ENCODE measurements at regions not wholly inside any gene's neighbourhood (a gene's known extent, or its start where the extent isn't known, plus 50 kb on each side); places are given as distances from the start of the nearest gene placed in this dataset.
A peak's percentile ranks its signal among the peaks of the same experiment; 100 is the strongest.

GRCh38 chr6:232982-233640 is 59.2 kb upstream of the DUSP22 start:
- no peak overlapping the region for H3K4me3 ChIP-seq (ENCODE audit: low read length in 3 of 3)
- no peak overlapping the region for H3K27ac ChIP-seq (ENCODE audit: low read depth, low read length)
- H3K4me1 ChIP-seq (ENCODE audit: control insufficient read depth in 3 of 3, insufficient read depth in 3 of 3, low read length in 3 of 3) = no peaks in the 10 kb centered on the region

DNA sequence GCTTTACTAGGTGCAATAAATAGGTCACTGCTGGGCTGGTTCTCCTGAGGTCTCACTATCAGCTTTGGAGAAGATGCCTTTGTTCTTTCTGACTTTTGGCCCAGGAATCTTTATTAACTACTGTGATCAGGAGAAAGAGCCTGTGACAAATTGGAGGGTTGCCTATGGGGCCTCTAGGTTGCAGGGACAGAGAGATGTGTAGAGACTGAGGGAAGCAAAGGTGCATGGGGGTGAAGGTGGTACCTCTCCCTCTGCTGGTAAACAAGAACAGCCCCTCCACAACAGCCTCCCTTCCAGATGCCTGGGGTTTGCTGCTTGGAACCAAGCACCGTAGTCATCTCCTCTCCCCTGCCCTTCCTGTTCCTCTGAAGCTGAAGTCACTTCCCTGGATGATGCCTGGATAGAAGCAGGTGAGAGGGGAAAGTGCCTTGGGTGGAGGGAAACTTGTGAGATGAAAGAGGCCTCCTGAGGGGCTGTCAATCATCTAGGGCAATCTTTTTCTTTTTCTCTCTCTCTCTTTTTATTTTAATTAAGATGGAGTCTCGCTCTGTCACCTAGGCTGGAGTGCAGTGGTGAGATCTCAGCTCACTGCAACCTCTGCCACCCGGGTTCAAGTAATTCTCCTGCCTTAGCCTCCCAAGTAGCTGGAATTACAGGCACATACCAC is 57.4 kb upstream of the DUSP22 start:
- H3K4me1 ChIP-seq (ENCODE audit: control insufficient read depth in 3 of 3, insufficient read depth in 3 of 3, low read length in 3 of 3) = no peaks in the 10 kb centered on the region
- no peak overlapping the region for H3K9ac ChIP-seq (ENCODE audit: low read depth in 1 of 3, low read length in 3 of 3)
- H3K4me3 ChIP-seq (ENCODE audit: low read length in 3 of 3) = no peak overlapping the region
- H3K27ac ChIP-seq (ENCODE audit: low read depth, low read length) = no peak overlapping the region
- H3K36me3 ChIP-seq (ENCODE audit: control insufficient read depth in 3 of 3, insufficient read depth in 3 of 3, low read length in 3 of 3) = no peaks in the 10 kb centered on the region
- H3K27me3 ChIP-seq (ENCODE audit: control insufficient read depth in 3 of 3, insufficient read depth in 3 of 3, low read length in 3 of 3) = no peaks in the 10 kb centered on the region
- no peaks in the 10 kb centered on the region for H3K9me3 ChIP-seq (ENCODE audit: control insufficient read depth in 3 of 3, low read length in 3 of 3)

More at GRCh38 chr6:232982-233640, 59.2 kb upstream of the DUSP22 start:
- Histone ChIP-seq H3K9me3 (ENCODE audit: control insufficient read depth in 3 of 3, low read length in 3 of 3) (no peaks in the 10 kb centered on the region), H3K9ac (ENCODE audit: low read depth in 1 of 3, low read length in 3 of 3) (no peak overlapping the region), H3K27me3 (ENCODE audit: control insufficient read depth in 3 of 3, insufficient read depth in 3 of 3, low read length in 3 of 3) (no peaks in the 10 kb centered on the region), H3K36me3 (ENCODE audit: control insufficient read depth in 3 of 3, insufficient read depth in 3 of 3, low read length in 3 of 3) (no peaks in the 10 kb centered on the region)

DNA sequence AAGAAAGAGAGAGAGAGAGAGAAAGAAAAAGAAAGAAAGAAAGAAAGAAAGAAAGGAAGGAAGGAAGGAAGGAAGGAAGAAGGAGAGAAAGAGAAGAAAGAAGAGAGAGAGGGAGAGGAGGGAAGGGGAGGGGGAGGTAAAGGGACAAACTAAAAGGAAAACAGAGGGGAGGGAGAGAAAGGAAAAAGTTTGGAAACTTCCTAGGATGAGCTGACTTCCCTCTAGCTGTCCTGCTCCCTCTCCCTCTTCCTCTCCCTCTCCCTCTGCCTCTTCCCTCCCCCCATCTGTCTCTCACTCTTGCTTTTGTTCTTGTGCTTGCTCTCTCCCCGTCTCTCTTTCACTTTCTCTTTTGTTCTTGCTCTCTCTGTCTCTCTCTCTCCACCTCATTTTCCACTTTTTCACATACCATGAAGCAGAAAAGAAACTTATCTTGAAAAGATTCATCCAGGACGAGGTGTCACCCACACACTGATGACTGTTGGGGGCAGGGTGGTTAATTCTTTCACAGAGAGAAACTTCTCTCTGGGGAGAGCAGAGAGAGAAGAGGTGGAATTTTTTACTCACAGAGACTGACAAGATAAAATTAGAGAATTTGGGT is 56.4 kb upstream of the DUSP22 start:
- Histone ChIP-seq H3K4me1 (ENCODE audit: control insufficient read depth in 3 of 3, insufficient read depth in 3 of 3, low read length in 3 of 3) (no peaks in the 10 kb centered on the region), H3K4me3 (ENCODE audit: low read length in 3 of 3) (peak overlapping the region; percentile 12 to 66 (median 45)), H3K27ac (ENCODE audit: low read depth, low read length) (peak overlapping the region; percentile 52), H3K9me3 (ENCODE audit: control insufficient read depth in 3 of 3, low read length in 3 of 3) (no peaks in the 10 kb centered on the region), H3K9ac (ENCODE audit: low read depth in 1 of 3, low read length in 3 of 3) (peak overlapping the region in 2 of 3 donors; percentile 33 to 40), H3K27me3 (ENCODE audit: control insufficient read depth in 3 of 3, insufficient read depth in 3 of 3, low read length in 3 of 3) (no peaks in the 10 kb centered on the region), H3K36me3 (ENCODE audit: control insufficient read depth in 3 of 3, insufficient read depth in 3 of 3, low read length in 3 of 3) (no peaks in the 10 kb centered on the region)

DNA sequence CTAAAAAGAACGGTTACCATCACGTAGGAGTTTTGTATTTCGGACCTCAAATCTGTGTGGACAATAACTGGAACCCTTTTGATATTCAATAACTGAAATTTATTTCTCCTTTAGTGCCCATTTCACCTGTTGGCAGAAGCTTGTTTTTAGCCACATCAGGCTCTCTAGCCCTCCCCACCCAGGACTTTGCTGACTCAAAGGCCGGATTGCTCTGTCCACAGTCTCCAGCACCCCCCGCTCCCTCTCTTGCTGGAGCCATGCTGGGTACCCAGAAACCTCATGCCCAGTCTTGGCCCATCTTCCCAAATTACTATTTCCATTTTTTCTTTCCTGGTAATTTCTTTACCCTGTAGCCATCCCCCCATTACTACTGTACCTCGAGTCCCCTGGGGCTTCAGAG is 55.8 kb upstream of the DUSP22 start:
- Histone ChIP-seq H3K4me1 (ENCODE audit: control insufficient read depth in 3 of 3, insufficient read depth in 3 of 3, low read length in 3 of 3) (no peaks in the 10 kb centered on the region), H3K27ac (ENCODE audit: low read depth, low read length) (peak overlapping the region; percentile 52), H3K9me3 (ENCODE audit: control insufficient read depth in 3 of 3, low read length in 3 of 3) (no peaks in the 10 kb centered on the region), H3K27me3 (ENCODE audit: control insufficient read depth in 3 of 3, insufficient read depth in 3 of 3, low read length in 3 of 3) (peaks cover 0 to 5% (median 0%) of the 10 kb centered on the region in 3 donors), H3K9ac (ENCODE audit: low read depth in 1 of 3, low read length in 3 of 3) (no peak overlapping the region), H3K36me3 (ENCODE audit: control insufficient read depth in 3 of 3, insufficient read depth in 3 of 3, low read length in 3 of 3) (no peaks in the 10 kb centered on the region), H3K4me3 (ENCODE audit: low read length in 3 of 3) (no peak overlapping the region)

GRCh38 chr6:240151-240550 is 52.1 kb upstream of the DUSP22 start:
- no peaks in the 10 kb centered on the region for H3K4me1 ChIP-seq (ENCODE audit: control insufficient read depth in 3 of 3, insufficient read depth in 3 of 3, low read length in 3 of 3)
- H3K27me3 ChIP-seq (ENCODE audit: control insufficient read depth in 3 of 3, insufficient read depth in 3 of 3, low read length in 3 of 3) = peaks cover 0 to 6% (median 0%) of the 10 kb centered on the region in 3 donors
- H3K27ac ChIP-seq (ENCODE audit: low read depth, low read length) = no peak overlapping the region
- no peaks in the 10 kb centered on the region for H3K36me3 ChIP-seq (ENCODE audit: control insufficient read depth in 3 of 3, insufficient read depth in 3 of 3, low read length in 3 of 3)
- H3K4me3 ChIP-seq (ENCODE audit: low read length in 3 of 3) = no peak overlapping the region
- no peaks in the 10 kb centered on the region for H3K9me3 ChIP-seq (ENCODE audit: control insufficient read depth in 3 of 3, low read length in 3 of 3)
- H3K9ac ChIP-seq (ENCODE audit: low read depth in 1 of 3, low read length in 3 of 3) = no peak overlapping the region

DNA sequence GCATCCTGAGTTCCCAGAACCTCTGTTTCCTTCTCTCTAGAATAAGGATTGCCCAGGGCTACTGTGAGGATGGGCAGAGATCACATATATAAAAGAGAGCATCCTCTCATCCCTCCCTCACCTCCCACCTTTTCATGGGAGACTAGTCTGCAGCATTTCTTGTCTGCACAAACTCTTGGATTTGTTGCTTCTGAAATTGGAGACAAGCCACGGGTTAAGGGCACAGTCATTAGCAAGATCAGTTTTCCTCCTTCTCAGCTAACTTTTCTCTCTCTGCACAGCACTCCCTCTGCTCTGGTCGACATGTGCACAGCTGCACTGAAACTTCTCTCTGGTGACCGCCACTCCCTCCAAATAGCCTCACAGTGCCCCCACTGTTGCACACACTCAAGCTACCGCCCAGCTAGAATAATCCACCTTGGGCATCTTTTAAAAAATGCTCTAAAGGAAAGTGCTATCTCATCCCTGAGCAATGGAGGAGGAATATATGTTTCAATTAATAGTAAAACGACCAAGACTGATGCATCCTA is 50.9 kb upstream of the DUSP22 start:
- Histone ChIP-seq H3K27ac (ENCODE audit: low read depth, low read length) (no peak overlapping the region), H3K36me3 (ENCODE audit: control insufficient read depth in 3 of 3, insufficient read depth in 3 of 3, low read length in 3 of 3) (no peaks in the 10 kb centered on the region), H3K9me3 (ENCODE audit: control insufficient read depth in 3 of 3, low read length in 3 of 3) (no peaks in the 10 kb centered on the region), H3K4me3 (ENCODE audit: low read length in 3 of 3) (no peak overlapping the region), H3K27me3 (ENCODE audit: control insufficient read depth in 3 of 3, insufficient read depth in 3 of 3, low read length in 3 of 3) (peaks cover 0 to 6% (median 0%) of the 10 kb centered on the region in 3 donors), H3K4me1 (ENCODE audit: control insufficient read depth in 3 of 3, insufficient read depth in 3 of 3, low read length in 3 of 3) (no peaks in the 10 kb centered on the region), H3K9ac (ENCODE audit: low read depth in 1 of 3, low read length in 3 of 3) (no peak overlapping the region)
